ENCODE measurements at regions not wholly inside any gene's neighbourhood (a gene's known extent, or its start where the extent isn't known, plus 50 kb on each side); places are given as distances from the start of the nearest gene placed in this dataset.

GRCh38 chr1:222930070-222930469 lies 115.2 kb downstream of the DISP1 start:
- no peak for TF ChIP-seq POLR2A (IDR thresholded peaks at IDR 0.05)
- no peak for TF ChIP-seq POLR2AphosphoS5 (IDR thresholded peaks at IDR 0.05)
- no peak for TF ChIP-seq EP300 (IDR thresholded peaks at IDR 0.05)
- TF ChIP-seq, protein P1, sequence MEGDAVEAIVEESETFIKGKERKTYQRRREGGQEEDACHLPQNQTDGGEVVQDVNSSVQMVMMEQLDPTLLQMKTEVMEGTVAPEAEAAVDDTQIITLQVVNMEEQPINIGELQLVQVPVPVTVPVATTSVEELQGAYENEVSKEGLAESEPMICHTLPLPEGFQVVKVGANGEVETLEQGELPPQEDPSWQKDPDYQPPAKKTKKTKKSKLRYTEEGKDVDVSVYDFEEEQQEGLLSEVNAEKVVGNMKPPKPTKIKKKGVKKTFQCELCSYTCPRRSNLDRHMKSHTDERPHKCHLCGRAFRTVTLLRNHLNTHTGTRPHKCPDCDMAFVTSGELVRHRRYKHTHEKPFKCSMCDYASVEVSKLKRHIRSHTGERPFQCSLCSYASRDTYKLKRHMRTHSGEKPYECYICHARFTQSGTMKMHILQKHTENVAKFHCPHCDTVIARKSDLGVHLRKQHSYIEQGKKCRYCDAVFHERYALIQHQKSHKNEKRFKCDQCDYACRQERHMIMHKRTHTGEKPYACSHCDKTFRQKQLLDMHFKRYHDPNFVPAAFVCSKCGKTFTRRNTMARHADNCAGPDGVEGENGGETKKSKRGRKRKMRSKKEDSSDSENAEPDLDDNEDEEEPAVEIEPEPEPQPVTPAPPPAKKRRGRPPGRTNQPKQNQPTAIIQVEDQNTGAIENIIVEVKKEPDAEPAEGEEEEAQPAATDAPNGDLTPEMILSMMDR (IDR thresholded peaks at IDR 0.05): no peak

Measured in suprapubic skin (tissue), 4 donors.